NCI-H187 (cell line): ENCODE measurements at regions not wholly inside any gene's neighbourhood (a gene's known extent, or its start where the extent isn't known, plus 50 kb on each side); places are given as distances from the start of the nearest gene placed in this dataset.

Source experiments
- DNase-seq, 2 experiments: peaks; one replicate each; lab custom pipeline; 2025; lab: John Stamatoyannopoulos, UW

DNA sequence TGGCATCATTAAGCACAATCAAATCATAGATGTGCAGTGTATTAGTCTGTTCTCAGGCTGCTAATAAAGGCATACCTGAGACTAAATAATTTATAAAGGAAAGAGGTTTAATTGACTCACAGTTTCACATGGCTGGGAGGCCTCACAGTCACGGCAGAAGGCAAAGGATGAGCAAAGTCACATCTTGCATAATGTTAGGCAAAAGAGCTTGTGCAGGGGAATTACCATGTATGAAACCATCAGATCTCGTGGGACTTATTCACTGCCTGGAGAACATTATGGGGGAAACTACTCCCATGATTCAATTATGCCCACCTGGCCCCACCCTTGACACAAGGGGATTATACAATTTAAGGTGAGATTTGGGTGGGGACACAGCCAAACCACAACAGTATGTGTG, 245.2 kb upstream of the DACH1 start:
- DNase-seq = no peak

DNA sequence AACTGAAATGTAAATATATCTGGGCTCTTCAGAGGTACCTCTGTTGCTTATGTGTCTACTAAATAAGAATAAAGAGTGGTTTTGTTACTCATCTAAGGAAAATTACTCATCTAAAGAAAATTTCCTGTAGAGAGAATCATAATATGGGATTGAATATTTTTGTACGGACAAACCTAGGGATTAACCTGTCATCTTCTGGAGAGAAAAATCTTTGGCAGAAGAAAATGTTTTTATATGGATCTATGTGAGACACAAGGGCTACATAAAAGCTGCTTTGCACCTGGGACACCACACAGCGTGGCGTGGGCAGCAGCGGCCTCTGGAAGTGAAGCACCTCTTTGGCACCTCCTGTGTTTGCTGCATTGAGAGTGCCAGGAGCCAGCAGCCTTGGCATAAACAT, 242.9 kb upstream of the DACH1 start:
- DNase-seq = no peak

DNA sequence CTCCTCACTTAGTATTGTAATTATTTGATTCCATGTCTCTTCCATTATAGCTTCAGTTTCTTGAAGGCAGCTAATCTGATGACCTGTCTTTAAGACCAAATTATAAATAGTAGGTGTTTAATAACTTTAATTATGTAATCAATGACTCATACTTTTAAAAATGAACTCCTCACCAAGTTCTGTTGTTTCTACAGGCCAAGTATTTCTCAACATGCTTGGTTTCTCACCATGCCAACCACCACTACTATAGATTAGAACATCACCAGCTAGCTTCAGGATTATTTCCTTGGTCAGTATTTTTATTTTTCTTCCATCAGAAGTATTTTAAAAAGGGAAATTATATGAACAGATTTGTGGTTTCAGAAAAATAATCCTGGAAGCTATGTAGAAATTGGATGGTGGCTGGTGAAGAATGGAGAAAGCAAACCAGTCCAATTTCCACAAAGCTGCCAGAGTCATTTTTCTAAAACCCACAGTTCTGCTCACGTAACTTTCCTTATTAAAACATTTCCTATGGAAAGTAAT, 237.7 kb upstream of the DACH1 start:
- DNase-seq = no peak

DNA sequence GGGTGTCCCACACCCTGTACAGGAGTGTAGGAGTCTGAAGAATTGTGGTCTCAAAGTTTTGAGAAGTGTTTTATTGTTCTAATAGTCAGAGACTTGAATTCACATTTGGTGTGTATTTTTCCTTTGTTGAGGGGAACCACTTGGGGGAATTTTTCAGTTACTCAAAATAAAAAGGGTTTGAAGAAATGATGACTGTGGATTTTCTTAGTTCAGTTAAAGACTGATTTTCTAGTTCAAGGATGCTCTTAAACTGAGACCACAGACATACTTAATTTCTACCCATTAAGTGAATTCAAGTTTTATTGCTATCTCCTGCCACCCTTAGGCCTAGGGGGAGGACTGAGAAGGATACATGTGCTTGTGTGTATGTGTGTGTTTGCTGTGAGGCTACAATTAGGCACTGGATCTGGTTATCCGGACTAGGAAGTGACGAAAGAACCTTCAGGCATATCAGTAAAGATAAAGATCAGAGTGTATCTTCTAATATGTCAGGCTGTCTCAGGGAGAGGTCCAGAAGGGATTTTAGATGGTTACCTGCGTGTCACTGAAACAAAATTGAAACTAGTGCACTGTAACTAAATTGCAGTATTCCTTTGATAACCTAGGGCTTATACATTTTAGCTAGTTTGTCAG, 234.9 kb upstream of the DACH1 start:
- DNase-seq = no peak

DNA sequence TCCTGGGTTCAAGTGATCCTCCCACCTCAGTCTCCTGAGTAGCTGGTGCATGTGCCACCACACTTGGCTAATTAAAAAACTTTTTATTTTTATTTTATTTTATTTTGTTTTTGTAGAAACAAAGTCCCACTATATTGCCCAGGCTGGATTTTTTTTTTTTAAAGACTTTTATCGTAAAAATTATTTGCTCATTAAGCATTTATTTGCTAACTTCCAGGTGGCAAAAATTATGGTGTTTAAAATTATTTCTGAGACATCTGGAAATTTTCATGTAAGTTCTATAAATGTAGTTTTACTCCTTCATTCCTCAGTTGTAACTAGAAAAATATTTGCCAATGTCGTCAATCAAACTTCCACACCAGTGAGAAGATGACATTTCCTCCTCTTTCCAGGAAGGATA, 233.3 kb upstream of the DACH1 start:
- DNase-seq = no peak

DNA sequence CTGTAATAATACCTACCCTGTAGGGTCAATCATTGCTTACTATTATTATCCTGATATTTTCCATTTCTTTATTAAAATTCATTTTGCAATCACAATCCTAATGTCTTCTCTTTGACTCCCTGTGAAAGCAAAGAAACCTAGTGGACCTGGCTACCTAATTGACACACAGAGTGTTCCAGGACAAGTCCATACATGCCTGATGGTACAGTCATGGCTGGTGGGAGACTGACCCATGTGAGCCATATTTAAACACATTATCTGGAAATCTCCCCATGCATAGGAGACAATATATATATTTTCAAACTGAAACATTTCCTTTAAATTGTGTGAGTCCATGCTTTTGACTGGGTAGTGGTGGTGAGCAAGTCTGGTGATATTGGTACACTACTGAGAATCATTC, 230.6 kb upstream of the DACH1 start:
- no peak for DNase-seq

DNA sequence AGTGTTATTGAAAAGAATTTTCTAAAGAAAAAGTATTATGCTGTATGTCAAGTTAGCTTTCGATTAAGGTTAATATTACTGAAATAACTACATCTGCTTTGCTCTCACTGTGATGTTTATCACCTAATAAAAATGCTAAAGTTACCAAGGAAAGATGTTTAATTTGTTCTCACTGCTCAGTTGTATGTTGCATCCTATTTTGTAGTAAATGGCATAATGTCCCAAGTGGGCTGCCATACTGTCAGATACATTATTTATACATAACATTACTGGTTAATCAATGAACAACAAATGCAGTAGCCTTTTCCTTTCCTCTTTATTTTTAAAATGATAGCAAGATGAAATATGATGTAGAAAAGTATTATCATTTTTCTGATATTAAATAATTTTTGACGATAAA, 226.3 kb upstream of the DACH1 start:
- no peak for DNase-seq

DNA sequence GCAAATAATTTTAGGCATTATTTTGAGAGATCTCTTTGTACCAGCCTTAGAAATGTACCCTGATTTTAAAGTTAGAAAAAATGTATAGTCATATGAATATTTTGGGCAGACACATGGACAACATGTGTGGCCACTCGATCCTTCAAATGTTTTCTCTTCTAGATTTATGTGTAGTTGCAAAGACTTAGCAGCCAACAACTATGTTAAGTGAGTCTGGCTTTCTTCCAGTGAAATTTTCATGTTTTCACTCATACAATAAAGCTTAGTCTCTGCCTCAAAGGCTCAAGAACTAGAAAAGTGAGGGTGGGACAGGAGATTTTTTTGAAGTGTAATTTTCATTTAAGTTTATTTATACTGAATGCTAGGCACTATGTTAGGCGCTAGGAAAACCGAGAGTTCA, 207.7 kb upstream of the DACH1 start:
- DNase-seq = no peak

DNA sequence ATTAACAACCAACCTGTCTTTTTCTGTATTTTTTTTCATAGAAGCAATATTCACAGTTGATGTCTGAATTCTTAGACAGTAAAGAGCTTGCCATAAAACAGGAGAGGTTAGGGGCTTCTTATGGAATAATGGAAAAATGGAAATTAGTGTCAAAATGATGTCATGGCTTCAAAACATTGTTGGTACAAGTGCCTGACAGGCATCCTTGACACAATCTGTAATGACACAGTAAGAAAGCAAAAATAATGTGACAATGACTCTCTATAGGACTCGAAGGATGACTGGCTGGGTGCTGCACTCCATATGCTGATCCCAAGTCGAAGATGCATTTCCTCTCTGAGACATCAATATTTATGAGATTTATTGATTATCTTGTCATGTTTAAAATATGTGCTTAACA, 205.3 kb upstream of the DACH1 start:
- no peak for DNase-seq

DNA sequence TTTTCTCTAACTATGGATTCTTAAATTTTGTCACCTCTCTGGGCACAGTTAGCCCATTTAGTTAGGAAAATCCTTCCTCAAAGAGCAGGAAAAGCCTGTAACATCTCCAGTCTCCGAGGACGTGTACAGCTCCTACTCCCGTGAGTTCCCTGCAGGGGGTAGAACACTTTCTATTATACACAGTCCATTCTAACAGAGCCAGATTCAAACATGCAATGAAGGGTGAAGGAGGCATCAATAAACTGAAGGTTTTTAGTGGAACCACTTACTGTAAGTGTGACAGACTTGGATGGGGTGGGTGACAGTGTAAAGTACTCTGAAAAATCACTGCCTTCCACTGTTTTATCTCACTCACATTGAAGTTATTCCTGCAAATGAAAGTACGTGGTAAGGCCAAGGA, 204.7 kb upstream of the DACH1 start:
- peak in 1 of 2 experiments; percentile 22 for DNase-seq

DNA sequence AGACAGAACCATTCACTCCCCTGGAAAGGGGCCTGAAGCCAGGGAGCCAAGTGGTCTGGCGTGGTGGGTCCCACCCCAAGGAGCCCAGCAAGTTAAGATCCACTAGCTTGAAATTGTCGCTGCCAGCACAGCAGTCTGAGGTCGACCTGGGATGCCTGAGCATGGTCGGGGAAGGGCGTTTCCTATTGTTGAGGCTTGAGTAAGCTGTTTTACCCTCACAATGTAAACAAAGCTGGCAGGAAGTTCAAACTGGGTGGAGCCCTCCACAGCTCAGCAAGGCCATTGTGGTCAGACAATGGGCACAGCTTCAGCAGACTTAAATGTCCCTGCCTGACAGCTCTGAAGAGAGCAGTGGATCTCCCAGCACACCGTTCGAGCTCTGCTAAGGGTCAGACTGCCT, 195.6 kb upstream of the DACH1 start:
- DNase-seq = no peak

DNA sequence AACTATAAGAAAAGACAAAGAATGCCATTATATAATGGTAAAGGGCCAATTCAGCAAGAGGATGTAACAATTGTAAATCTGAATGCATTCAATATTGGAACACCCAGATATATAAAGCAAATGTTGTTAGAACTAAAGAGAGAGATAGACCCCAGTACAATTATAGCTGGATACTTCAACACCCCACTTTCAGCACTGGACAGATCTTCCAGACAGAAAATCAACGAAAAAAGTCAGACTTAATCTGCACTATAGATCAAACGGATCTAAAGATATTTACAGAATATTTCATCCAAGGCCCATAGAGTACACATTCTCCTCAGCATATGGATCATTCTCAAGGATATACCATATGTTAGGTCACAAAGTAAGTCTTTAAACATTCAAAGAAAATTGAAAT, 194.6 kb upstream of the DACH1 start:
- no peak for DNase-seq

DNA sequence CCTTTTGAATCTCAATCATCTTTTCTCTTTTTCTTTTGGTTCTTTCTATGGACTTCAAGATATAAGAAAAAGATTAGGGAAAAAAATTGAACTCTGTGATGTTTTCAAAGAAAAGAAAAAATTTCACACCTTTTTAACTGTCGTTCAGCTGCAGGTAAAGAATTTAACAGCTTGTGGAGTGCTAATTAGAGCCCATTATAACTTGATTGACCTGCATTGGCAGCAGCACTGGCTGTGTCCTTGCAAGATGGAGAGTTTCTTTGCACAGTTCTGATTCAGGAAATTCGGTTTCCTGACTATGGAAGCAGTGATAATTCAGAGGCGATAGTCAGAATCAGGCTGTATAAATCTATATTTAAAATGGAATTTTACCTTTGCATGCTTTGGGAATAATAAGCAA, 183.2 kb upstream of the DACH1 start:
- no peak for DNase-seq

DNA sequence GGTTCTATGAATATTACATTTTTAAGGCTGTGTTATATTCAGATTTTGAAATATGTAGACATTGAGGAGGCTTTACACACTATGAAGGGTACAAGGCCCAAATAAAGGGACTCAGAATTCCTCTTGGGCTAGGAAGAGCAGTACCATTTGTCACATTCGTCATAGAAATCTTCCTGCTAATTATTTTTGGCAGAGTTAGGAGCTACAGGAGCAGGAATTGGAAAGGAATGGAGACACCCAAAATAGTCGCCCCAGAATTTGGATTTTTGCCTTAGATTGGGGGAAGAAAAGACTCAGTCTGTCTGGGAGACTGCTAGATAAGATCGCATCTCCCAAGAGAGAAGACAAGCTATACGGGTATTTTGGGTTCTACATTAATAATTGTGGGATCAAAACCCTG, 176.4 kb upstream of the DACH1 start:
- DNase-seq = no peak

DNA sequence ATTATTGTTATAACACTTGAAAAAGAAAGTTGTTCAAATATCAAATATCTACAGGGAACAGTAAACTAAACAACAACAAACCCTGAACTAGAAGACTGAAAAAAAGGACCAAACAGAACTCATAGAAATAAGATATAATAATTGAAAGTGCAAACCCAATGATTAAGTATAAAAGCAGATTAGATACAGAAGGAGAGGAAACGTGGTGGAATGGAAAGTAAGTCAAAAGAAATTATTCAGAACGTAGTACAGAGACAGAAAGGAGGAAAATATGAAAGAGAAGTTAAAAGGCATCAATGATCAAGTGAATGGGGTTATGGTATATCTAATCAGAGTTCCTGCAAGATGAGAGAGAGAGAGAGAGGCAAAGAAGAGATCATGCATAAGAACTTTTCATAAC, 174.2 kb upstream of the DACH1 start:
- no peak for DNase-seq

DNA sequence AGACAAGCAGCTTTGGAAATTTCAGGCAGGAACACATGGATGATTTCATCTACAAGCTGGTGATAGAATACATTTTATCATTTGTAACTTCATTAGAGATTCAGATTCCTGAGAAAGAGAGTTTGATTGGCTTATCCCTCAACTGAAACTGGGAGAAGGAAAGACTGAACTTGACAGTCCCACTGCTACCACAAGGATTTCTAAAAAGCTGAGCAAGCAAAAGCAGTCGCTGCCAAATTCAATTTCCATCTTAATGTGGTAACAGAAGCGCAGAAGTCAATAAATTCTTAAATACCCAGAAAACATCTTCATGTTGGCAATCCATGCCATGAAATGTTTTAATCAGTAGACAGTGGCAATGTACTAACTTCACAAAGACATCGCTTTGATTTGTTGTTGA, 172.1 kb upstream of the DACH1 start:
- no peak for DNase-seq

DNA sequence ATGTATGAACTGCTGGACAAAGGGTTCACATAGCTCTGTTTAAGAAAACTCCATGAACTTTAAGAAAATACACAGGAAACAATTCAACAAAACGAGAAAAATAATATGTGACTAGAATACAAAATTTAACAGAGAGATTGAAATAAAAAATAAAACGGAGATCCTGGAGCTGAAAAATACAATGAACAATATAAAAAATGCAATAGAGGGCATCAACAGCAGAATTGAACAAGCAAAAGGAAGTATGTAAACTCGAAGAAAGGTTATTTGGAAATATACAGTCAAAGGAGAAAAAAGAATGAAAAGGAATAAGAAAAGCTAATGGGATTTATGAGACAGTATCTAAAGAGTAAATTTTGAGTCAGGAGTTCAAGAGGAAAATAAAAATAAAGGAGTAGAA, 163.0 kb upstream of the DACH1 start:
- no peak for DNase-seq

DNA sequence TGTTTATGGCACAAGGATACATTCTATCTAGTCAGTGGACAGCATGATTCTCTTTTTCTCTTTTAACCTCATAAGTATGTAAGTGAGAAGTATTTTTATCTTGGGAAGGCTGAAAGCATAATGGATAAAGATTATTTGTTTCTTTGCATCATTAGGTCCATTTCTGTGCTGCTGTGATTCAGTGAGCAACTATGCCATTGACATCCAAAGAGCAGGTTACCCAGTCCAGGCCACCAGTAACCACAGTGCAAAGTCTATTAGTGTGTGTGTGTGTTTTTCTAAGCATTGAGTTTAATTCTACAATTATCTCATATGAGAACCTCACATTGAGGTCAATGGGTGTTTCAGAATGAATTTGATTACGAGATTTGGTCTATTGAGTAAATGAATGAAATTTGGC, 158.8 kb upstream of the DACH1 start:
- no peak for DNase-seq

DNA sequence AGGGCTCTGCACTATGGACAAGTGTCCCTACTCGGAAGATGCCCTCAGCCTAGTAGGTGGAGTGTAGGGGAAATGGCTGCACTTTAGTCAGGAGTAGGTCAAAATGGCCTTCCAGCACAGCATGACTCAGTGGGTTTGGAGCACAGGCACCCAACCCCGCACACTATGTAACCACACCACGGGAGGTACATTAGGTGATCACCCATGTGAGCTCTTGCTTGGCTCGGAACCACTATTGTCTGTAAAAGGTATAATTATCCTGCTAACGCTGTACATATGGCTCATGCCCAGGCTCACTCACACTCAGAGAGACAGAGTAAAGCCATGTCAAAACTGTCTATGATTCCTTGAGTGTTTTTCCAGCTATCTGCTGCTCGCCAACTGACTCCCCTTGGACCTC, 156.9 kb upstream of the DACH1 start:
- no peak for DNase-seq

DNA sequence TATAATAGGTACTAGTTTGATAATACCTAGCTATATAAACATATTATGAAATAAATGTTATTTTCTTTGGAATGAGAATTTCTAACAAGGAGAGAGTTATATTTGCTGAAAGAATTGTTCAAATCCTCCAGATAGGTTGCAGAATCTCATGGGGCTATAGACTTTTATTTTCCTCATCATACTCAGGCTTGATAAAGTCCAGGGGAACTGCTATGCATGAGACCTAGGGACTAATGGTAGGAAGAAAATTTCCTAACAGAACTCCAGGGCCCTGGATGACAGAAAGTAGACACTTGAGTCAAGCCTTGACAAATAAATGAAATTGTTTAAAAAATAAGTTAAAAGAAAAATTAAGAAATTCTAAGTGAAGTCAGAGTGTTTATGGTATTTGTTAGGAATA, 138.5 kb upstream of the DACH1 start:
- no peak for DNase-seq

DNA sequence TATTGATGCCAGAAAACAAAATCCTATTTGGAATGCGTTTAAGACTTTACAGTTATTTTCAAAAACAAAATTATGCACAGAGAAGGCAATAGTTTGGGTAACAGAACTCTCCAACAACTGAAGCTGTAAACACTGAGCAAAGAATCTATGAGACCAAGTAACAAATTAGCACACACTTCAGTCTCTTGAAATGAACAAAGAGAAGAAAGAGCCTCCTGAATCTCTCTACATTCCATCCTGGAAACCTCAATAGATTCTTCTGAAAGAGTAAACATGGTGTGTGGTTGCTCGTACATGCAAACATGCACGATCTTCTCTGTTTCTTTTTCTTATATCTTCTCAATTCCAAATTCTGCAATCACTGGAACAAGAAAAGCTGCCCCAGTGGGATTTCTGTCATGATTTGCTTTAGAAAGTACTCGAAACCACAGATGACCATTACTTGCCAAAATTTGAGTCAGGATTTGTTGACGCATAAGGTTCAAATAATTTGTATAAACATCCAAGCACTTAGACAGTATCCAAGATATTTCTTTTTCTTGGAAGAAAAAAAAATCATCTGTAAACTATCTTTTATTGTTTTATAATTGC, 137.9 kb upstream of the DACH1 start:
- no peak for DNase-seq

DNA sequence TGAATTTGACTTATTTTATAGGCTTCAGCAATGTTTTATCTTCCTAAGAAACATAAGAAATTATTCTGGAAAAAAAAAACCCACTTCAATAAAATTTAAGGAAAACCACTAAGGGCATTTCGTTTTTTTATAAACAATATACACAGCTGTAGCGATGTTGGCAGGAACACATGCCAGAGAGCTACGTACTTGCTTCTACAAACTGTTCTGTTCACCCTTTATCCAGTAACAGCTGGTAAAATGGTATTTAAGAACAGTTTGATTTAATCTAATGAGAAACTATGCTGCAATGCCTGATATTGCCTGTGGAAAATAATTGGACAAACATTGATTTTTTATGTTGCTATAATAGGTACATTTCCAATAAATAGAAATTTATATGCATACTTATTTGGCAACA, 137.2 kb upstream of the DACH1 start:
- DNase-seq = no peak

DNA sequence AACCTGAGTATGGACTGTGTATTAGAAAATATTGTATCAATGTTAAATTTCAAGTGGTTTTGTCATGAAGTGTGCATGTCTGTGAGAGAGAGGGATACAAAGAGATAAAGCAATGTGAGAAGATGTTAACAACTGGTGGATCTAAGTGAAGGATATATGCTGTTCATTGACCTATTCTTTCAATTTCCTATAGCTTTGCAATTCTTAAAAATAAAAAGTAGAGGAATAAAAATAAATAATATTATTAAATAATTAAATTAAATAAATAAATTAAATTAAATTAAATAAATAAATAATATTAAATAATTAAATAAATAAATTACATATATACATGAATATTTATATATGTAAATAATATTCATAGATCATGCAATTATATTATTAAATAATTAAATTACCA, 131.2 kb upstream of the DACH1 start:
- DNase-seq = no peak

DNA sequence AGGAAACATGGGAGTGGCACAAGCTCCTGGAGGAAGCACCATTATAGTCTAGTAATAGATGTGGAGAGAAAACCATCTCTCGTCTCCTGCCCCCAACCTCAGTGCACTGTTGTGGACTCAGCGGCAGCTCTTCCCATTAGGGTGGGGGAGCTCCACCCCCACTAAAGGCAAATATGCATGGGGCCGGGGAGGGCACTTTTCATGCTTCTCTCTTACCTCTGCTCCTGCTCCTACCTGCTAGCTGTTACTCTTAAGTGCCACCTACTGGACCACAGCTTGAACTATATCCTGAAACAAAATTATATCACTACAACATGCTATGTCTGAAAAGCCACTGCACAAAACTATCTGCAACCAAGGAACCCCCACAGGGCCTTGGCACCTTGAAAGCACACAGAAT, 112.6 kb upstream of the DACH1 start:
- no peak for DNase-seq
